ENCODE measurements at regions not wholly inside any gene's neighbourhood (a gene's known extent, or its start where the extent isn't known, plus 50 kb on each side); places are given as distances from the start of the nearest gene placed in this dataset.

DNA sequence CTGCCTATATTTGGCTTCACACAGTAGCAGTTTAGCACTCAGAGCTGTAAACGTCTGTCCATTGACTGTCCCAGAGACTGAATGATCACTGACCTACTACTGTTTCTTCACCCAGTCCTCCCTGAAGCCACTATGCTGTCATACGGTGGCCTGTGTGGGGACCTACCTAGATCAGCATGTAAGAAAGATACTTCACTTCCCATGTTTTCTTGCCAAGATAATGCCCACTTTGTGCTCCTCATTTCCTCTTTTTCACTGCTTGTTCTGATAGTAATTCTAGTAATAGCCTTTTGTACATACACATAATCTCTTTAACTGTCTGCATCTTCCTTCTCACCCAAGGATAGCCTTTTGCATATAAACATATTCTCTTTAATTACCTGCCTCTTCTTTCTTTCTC, 109.9 kb upstream of the TIAM2 start:
- no peak for DNase-seq (ENCODE audit: low spot score)

DNA sequence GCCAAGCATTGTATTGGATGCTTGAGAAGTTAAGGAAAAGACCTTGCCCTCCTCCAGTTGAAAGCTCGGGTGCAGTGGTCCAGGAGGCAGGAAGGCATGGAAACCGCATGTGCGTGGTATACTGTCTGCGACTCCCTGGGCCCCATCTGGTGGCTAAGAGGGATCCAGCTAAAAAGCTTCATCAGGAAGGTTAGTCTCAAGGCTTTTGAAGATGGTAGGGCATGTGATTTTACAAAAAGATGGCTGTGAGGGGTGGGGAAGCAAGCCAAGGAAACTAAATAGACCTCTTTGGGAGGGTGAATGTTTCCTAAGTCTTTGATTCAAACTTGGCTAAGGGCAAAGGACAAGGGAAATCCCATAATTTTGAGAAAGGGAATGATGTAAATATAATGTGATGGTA, 109.1 kb upstream of the TIAM2 start:
- no peak for DNase-seq (ENCODE audit: low spot score)

DNA sequence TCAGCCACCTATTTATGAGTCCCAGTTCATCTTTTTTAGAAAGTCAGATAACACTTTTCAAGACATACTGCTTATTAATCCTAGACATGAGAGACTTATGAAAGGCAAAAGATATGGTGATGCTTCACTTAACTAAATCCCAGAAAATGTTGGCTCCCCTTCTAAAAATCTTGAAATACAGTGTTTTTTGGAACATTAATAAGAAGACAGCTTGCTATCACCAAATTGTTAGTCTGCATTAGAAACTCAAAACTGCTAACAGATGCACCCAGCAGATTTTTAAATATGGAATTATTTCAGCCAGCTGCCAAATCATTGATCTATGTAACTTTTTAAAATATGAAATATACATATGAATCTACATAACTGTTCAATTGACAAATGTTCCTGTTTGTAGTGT, 108.6 kb upstream of the TIAM2 start:
- no peak for DNase-seq (ENCODE audit: low spot score)

DNA sequence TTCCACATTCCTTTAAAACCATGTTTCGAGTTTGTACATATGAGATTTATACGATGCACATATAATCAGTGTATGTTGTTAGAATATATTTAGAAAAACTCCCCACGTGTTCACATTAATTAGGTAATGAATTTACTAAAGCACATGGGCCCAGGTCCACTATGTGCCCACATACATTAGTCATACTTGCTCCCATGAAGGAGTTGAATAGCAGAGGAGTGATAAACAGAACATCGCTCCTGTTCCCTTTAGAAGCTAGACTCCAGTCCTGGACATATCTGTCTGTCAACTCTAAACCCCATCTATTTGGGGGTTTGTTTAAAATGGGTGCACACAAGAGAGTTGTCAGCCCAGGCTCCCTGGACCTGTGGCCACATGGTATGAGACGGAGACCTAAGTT, 108.1 kb upstream of the TIAM2 start:
- no peak for DNase-seq (ENCODE audit: low spot score)

DNA sequence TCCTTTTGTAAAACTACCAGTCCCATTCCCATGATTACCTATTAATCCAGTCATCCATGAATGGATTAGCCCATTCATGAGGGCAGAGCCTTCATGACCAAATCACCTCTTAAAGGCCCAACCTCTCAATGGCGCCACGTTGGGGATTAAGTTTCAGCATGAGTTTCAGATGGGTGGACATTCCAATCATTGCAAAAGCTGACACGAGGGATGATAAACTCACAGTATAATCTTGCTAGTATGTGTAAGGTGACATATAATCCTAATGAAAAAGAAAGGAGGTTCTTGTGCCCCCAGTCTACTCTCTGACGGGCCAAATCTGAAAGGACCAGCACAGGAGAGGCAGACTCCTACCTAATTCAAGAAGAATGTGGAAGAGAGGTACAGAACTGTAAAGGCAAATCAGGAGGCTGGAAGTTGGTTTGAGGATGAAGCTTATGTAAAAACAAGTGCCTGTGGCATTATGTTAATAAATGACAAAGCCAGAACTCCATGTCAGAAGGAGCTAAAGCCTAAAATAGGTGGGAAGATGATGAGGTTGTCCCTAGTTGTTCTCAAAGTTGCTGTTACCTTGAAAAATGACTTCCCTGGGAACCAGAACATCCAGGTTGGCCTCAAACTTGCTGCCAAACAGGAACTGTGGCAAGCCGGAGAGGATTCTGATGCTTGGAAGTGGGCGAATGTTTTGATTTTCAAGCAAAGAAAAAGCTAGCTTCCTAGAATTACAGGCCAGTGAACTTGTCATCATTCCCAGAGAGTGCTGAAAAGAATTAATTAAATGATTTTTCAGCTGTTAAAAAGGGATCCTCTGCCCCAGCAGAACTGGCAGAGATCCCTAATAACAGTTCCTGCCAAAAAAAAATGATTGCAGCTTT, 106.5 kb upstream of the TIAM2 start:
- peak; percentile 57 for DNase-seq (ENCODE audit: low spot score)

DNA sequence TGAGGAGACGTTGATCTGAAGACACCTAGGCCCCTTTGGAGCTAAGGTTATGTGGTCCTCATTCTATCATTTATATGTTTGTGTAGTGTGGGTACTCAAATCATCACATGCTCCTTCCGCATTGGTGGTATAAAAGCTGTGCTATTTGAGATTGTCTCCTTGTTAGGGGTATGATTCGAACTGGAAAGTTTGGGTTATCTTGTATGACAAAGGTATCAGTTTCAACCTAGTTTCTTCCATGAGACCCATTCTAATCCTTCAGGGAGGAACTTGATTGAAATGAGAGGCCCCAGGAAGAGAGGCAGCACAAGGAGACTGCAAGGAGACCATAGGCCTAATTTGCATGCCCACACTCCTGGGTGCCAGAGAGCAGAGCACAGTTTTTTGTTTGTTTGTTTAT, 104.2 kb upstream of the TIAM2 start:
- DNase-seq (ENCODE audit: low spot score) = no peak

DNA sequence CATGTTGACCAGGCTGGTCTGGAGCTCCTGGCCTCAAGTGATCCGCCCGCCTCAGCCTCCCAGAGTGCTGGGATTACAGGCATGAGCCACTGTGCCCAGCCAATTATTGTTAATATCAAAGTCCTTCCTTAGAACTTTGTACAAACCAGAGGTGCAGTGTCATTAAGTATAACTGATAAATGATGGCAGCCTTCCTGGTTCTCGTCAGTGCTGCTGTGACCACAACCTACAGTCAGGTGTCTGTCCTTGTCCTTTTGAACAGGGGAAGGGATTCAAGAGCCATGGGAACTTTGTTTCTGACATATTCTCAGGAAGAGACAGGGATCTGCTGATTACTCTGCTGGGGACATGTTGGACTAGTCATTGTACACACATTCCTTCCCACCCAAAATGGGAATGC, 103.2 kb upstream of the TIAM2 start:
- DNase-seq (ENCODE audit: low spot score) = no peak

DNA sequence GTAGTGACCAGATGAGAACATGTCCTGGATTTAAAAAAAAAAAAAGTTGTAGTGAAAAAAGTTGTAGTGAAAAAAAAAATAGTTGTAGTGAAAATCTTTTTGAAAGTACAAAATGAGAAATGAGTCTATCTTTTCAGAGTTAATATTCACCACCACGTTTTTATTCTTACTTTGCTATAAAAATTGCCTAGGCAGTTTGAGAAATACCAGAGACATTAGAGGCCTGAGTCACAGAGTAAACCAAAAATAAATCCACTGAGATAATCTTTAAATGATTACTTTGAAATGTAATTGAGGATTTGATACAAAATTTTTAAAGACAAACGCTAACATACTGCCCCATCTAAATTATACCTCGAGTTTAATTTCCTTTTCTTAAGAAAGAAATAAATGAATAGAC, 101.2 kb upstream of the TIAM2 start:
- no peak for DNase-seq (ENCODE audit: low spot score)

DNA sequence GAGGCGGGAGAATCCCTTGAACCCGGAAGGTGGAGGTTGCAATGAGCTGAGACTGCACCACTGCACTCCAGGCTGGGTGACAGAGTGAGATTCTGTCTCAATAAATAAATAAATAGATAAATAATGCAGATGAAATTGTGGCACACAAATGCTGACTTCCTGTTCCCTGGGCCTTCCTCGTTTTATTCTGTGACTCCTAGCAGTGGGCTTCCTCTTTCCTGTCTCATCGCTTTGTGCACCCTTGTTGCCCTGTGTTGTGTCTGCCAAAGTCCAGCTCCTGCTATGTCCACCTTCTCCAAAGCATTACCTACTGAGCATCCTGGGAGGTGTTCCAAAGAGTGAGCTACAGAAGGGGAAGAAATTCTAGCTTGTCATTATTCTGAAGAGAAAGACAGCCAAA, 100.2 kb upstream of the TIAM2 start:
- no peak for DNase-seq (ENCODE audit: low spot score)

DNA sequence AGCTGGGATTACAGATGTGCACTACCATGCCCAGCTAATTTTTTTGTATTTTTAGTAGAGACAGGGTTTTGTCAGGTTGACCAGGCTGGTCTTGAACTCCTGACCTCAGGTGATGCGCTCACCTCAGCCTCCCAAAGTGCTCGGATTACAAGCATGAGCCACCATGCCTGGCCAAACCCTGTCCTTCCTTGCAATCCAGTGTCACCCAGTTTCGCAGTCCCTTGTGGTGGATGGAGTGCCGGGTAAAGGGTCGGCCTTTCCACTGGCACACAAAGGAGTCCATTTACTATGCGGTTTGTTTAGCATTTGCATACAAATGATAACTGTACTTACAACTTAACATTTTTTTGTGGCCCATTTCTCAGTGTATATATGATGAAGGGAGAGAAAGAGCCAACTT, 99.3 kb upstream of the TIAM2 start:
- DNase-seq (ENCODE audit: low spot score) = no peak

DNA sequence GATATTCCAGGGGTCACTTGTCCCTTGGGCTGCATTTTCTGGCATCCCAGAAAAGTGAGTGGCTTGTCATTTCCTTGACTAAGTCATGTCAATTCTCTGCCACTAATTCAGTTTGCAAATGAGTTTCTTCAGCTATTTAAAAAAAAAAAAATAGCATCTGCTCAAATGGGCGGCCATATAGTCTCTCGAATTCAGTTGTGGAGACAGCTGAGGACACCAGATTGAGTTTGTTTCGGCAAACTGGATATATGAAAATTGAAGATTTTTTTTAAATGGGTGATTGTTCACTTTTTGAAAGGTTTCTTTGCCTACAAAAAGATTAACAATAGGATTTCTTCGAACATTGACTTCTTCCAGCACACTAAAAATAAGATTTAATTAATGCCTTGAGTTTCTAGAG, 96.3 kb upstream of the TIAM2 start:
- DNase-seq (ENCODE audit: low spot score) = no peak

DNA sequence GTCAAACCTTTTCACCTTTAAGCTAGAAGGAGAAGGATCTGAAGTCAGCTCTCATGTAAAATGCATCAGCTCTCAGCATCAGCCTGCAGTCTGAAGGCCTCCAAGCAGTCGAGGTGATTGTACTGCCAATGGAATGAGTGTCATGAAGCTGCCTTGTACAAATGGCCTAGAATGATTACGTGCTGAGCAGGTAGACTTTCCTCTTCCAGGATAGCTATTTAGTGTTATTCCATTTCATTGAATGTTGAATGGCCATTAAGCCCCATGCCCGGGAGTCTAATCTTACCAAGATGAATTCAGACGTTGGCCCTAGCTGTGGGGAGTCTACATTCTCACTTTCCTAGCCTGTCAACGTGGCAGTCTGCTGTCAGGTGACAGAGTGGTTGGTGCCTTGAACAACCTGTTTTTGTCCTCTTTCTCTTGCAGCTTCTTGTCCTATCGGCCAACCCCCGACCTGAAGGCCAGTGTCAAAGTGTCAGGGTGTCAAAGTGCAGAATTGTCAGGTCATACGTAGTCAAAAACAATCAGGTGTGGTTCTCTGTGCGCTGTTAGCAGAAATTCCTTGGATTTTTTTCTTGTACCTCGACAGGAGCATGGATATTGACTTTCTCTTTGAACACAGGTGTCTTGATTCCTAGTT, 95.2 kb upstream of the TIAM2 start:
- no peak for DNase-seq (ENCODE audit: low spot score)

DNA sequence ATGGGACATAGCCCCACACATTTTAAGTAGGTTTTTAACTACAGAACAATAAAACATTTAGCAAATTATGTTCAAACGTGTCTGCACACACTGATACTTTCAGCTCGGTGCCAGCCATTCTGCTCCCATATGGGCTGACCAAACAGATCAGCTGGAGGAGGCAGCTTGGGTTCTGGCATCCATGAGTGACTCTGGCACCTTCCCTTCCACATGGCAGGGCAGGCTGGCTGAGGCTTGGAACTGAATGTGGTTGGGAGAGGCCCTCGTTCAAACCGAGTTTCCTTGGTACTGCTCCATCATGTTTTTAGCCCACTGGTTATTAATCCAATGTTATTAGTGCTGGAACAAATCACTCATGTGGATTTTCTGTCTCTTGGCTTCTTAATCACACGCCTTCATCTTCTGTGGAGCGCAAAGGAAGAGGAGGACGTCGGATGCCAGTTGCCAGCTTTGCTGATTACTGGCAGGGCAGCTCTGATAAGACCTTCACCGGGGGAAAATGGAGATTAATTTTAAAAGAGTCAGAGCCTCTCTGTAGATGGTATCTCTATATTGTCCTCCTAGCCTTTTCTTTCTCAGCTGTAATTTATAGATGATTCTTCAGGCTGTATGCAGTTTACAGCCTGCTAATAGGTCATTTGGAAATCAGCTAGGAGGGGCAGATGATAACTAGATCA, 93.1 kb upstream of the TIAM2 start:
- DNase-seq (ENCODE audit: low spot score) = no peak

DNA sequence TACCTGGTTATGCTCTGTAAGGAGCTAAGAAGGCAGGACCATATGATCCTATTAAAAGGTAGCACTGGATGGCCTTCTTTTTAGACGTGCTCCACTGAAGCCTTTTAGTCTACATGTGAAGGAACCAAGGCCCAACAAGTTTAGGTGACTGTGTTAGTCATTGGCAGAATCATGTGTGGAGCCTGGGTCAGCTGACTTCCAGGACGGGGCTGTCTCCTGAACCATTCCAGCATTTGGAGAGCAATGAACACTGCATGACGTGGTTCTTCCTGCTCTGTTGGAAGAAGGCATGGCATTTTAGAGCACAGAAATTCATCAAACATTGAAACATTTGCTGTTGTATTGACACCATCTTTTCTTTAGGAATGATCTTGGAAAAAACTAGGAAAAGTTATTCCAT, 87.8 kb upstream of the TIAM2 start:
- no peak for DNase-seq (ENCODE audit: low spot score)

DNA sequence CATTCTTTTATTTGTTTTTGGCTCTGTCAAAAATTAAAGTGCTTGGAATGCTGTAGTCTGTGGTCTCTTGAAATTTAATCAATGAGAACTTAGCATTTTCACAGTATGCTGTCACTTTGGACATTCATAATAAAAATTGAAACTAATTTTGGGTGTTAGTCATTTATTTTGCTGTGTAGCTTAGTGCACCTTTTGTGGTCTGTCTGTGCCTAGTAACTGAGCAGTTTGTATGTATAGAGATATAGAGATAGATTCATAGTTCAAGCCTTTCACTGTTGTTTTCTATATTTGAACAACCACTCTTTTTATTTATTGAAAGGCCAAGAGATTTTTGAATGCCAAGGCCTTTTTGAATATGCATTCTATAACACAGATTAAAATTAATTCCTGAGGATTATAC, 86.4 kb upstream of the TIAM2 start:
- DNase-seq (ENCODE audit: low spot score) = no peak

DNA sequence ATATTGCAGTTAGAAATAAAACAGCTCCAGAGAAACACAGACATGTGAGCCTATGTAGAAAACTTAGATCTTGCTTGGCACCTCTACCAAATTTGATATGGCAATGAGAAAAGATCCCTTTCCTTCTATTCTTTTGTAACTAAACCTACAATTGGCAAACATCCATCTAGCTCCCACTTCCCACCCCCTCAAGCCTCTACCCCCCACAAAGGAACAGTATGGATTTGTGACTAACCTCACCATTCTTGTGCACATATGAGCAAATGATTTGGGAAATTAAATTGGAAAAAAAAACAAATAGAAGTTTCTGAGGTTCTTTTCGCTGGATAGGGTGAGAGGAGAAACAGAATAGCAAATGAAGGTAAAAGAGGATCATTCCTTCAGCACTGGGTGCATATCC, 85.8 kb upstream of the TIAM2 start:
- no peak for DNase-seq (ENCODE audit: low spot score)

DNA sequence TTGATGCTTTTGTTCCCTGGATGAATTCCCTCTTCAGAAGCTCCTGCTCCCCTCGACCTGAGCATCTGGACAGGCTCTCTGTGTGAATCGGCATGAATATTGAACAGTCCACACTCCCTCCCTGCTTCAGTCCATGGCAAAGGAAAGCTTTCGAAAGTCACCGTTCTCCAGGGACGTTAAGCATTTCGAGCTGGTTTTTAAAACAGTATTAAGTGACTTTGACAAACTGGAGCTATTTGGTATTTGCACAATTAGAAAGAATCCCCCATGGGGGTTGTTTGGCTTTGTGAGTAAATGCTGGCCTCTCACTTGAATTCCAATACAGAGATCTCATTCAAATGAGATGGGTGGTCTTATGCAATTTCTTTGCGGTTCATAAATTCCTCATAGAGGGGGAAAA, 85.3 kb upstream of the TIAM2 start:
- DNase-seq (ENCODE audit: low spot score) = no peak

DNA sequence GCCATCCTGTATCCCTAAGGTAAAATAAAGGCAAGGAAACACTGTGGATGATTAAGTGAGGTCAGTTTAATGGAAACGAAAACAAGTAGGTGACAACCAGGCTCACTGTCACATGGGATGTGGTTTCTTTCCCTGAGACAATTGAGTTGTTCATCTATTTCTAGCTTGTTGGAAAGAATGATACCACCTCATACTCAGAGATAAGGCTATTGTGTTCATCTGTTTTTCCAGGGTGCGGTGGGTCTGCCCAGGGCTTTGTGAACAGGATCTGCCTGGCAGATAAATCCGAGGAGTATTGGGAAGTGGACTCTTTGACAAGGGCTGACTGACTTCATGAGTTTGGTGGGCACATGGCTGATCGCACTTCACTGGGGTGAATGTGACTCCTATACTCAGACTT, 80.8 kb upstream of the TIAM2 start:
- DNase-seq (ENCODE audit: low spot score) = no peak

DNA sequence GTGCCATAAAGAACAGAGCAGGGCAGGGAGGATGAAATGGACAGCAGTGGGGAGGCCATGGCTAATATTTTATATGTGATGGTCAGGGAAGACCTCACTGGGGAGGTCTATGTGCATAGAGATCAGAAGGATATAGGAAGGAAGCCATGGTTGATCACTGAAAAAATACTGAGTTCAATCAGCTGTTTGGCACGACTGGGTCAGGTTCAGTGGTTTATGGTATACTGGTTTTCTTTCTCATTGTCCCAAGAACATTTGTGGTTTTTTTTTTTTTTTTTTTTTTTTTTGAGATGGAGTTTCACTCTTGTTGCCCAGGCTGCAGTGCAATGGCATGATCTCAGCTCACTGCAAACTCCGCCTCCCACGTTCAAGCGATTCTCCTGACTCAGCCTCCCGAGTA, 78.3 kb upstream of the TIAM2 start:
- no peak for DNase-seq (ENCODE audit: low spot score)

DNA sequence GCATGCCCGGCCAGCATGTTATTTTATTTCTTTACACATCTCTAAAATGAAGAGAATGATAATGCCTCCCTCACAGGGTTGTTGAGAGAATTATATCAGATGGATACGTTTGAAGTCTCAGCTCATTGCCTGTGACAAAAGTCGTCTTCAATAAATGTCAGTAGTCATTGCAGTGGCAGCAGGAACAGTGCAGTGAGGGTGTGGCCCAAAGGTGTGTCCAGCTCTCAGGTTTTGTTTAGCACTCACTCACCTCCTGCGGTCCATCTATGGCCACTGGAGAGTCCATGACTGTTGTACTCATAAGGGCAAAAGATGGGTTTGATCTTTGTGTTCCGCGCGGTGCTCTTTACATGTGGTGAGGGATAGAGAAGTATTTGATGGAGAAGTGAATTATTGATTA, 77.2 kb upstream of the TIAM2 start:
- DNase-seq (ENCODE audit: low spot score) = no peak

DNA sequence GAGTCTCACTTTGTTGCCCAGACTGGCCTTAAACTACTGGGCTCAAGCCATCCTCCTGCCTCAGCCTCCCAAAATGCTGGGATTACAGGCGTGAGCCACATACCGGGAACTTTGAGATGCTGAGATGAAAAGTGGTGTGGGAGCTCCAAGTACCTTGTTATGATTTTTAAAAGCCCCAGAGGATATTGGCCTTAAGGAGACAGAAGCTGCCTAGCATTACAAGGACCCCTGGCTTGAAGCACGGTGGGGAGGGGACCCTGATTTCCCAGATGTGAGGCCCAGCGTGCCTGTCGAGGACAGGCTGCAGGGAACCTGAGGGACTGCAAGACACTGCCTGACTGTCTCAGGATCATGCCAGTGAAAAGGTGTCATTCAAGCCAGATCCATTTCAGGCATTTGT, 75.3 kb upstream of the TIAM2 start:
- no peak for DNase-seq (ENCODE audit: low spot score)

DNA sequence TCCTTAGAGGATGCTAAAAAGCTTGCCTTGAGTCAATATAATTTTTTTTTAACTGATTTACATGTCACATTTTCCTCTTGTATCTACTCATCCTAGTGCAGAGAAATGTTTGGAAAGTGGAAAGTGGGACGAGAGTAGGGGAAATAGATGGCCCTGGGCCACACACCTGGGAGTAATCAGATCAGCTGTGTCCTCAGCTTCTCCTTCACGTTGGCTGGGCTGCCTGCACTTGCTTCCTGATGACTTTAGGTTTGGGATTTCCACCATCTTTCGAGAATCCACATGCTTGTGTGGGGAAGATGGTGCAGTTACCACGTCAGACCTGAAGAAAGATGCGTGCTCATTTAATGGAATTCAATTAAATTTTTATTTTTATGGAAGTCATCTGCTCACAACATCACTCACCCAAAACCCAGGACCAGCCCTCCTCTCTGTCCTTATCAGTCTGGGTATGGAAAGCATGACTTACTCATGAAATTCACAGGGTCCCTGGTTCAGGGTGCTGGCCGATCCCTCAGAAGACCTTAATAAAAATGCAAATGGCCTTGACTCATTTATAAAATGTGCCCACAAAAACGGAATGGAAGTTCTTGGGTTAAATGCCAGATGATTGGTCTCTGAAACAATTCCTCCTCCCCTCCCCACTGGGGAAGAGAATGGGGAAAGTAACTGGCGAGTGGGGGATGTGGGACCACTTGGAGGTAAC, 74.5 kb upstream of the TIAM2 start:
- DNase-seq (ENCODE audit: low spot score) = no peak

DNA sequence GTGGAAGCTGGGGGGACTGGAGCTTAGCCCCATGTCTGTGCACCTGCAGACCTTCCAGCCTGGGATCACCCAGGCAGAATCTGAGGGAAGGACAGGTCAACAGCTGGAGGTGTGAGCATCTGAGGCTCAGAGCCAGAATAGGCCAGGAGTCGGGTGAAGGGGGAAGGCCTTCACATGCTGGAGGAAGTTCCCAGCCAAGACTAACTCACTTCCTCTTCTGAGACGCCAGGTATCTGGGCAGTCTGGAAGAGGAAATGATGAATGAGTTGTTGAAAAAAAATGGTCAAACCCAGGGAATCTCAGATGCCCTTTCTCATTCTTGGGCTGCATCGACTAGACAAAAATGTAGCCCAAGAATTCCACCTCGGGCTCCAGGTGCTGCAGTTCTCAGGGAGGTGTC, 73.6 kb upstream of the TIAM2 start:
- DNase-seq (ENCODE audit: low spot score) = no peak

Measured in pons (tissue), 1 donor.